NOMO-1 treated with dmso at 0.1 percent for 144 hours (cell line): ENCODE measurements at regions not wholly inside any gene's neighbourhood (a gene's known extent, or its start where the extent isn't known, plus 50 kb on each side); places are given as distances from the start of the nearest gene placed in this dataset.
"Not testable (repeated sequence)": the region's sequence is repeated elsewhere in the genome, so short reads cannot be mapped to it uniquely, and the experiment has no call there.

Experiments
- DNase-seq: peaks from one replicate; lab custom pipeline; 2025; ENCODE audit not compliant: unreplicated experiment; lab: John Stamatoyannopoulos, UW

GRCh38 chr5:91243852-91244251 lies 139.3 kb downstream of the ARRDC3 start:
- no peak for DNase-seq

DNA sequence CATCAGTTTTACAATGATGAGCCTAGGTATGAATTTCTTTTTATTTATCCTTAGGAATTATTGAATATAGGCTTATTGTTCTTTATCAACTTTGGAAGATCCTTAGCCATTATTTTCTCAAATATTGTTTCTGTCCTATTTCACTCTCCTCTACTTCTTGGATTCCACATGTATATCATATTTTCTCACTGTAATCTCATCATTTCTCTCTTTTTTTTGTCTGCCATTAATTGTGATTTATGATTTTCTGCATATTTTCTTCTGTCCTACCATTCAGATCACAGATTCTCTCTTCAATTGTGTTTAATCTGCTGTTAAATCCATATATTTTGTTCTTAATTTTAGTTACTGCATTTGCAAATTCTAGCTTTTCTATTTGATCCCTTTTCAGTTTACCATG lies 139.8 kb downstream of the ARRDC3 start:
- no peak for DNase-seq

DNA sequence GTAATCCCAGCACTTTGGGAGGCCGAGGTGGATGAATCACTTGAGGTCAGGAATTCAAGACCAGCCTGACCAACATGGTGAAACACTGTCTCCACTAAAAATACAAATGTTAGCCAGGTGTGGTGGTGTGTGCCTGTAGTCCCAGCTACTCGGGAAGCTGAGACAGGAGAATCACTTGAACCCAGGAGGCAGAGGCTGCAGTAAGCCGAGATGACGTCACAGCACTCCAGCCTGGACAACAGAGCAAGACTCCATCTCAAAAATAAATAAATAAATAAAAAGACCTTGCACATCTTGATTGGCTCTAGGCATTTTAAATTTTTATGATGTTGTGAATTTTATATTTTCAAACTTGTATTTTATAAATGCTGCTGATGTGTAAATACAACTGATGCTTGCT lies 141.7 kb downstream of the ARRDC3 start:
- not testable (repeated sequence) for DNase-seq

DNA sequence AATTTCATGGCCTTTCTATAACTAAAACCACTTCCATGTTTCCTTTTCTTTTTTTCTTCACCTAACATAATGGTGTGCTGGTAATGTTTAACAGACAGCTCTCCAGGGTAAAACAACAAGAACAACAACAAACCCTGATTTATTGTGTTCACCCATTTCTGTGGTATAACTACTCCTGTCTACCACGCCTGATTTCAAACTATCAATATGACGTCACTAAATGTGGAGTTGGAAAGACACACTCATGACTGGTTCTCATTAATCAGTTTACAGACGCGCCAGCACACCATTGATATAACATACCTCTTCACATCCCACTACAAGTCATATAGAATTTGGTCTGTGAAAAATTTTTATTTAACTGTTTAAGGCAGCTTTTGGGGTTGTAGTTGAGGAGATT lies 142.9 kb downstream of the ARRDC3 start:
- DNase-seq: no peak

DNA sequence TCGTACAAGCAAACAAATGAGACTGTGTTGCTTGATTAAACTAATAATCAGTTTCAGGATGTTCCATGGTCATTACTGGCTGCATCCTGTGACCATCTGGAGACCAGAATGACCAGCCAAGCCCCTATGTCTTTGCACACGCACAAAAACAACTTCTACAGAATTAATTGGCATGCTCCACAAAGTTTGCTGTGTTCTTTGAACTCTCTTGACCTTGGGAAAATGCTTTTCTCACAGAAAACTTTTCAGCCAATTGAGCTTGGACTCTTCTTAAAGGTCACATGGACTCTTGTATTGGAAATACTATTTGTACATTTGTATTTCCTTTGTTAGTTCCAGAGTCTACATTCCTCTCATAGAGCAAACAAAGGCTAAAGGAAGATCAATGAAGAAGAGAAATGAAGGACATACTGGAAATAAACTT lies 147.8 kb downstream of the ARRDC3 start:
- no peak for DNase-seq

- no peak for DNase-seq
Observed at GRCh38 chr5:91232523-91232922, 150.6 kb downstream of the ARRDC3 start.

DNA sequence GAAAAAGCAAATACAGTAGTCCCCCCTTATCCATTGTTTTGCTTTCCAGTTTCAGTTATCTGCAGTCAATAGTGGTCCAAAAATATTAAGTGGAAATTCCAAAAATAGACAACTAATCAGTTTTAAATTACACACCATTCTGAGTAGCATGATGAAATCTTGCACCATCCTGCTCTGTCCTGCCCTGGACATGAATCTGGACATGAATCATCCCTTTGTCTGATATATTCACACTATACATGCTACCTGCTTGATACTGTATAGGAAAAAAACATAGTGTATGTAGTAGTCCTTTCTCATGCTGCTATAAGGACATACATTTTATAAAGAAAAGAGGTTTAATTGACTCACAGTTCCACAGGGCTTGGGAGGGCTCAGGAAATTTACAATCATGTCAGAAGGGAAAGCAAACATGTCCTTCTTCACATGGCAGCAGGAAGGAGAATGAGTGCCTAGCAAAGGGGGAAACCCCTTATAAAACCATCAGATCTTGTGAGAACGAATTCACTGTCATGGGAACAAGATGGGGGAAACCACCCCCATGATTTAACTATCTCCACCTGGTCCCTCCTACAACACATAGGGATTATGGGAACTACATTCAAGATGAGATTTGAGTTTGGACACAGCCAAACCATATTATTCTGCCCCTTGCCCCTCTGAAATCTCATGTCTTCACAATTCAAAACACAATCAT lies 153.9 kb downstream of the ARRDC3 start:
- no peak for DNase-seq

- no peak for DNase-seq
Observed at GRCh38 chr5:91228188-91228587, 154.9 kb downstream of the ARRDC3 start.

GRCh38 chr5:91225848-91226686 lies 157.1 kb downstream of the ARRDC3 start:
- DNase-seq: no peak

- DNase-seq: no peak
Observed at GRCh38 chr5:91224969-91225368, 158.1 kb downstream of the ARRDC3 start.

- no peak for DNase-seq
Observed at GRCh38 chr5:91224456-91224855, 158.7 kb downstream of the ARRDC3 start.

- DNase-seq: no peak
Observed at GRCh38 chr5:91223886-91224285, 159.2 kb downstream of the ARRDC3 start.

DNA sequence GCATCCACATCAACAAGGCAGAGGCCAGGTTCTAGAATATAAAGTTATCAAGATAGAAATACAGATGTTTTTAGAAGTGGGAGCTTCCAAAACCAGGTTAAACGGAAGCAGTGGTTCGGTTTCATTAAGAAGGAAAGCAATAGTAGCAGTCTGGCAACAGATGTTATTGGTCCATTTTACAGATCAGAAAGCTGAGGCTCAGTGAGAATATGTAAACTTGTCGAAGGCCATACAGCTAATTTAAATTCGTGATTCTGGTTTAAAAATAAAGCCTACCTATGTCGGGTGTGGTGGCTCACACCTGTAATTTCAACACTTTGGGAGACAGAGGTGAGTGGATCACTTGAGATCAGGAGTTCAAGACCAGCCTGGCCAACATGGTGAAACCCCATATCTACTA lies 160.6 kb downstream of the ARRDC3 start:
- no peak for DNase-seq

DNA sequence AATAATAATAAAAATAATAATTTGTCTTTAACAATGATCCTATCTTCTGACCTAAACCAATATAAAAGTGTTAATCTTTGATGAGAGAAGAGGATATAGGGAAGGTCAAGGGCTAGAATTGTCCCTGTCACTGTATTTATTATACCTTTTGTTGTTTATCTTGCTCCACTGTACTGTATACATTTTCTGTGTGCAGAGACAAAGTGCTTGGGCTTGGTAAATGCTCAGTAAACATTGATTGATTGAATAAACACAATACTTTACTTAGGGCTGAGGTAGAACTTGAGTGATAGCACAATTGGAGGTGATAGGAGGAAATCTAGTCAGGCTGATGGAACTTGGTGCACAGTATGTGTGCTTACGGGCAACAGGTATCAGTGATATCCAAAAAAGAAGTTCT lies 161.2 kb downstream of the ARRDC3 start:
- no peak for DNase-seq

- DNase-seq: no peak
Observed at GRCh38 chr5:91219803-91220371, 163.2 kb downstream of the ARRDC3 start.

DNA sequence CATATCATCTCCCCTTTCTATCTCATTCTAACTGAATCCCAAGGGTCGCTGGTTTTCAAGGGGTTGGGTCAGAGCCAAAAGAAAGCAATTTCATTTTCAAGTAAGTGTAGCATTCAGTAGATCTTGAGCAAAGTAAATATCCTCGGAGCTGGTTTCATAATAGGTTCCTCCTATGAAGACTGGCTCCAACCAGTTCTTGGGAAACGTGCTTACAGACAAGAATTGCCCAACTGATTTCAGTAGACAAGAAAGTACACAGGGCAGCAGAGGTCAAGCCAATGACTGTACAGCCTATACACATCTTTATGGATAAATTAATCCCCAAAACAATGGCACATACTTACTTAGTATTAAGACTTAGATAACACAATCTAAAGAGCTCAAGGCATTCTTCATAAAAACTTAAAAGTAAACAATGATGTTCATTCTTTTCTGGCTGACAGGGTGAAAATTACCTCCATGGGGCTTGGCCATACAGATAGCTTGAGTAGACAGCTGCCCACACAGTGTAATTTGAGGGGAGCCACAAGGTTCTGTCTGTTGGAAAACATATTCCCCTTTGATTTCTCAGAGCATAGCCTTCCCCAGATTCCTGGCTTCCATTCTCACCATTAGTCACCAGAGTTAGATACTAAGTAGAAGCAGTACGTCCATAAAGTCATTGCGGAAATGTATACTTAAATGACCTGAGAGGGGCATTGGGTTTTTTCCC lies 163.9 kb downstream of the ARRDC3 start:
- peak; percentile 76 for DNase-seq

- DNase-seq: no peak
Observed at GRCh38 chr5:91217859-91218258, 165.3 kb downstream of the ARRDC3 start.

DNA sequence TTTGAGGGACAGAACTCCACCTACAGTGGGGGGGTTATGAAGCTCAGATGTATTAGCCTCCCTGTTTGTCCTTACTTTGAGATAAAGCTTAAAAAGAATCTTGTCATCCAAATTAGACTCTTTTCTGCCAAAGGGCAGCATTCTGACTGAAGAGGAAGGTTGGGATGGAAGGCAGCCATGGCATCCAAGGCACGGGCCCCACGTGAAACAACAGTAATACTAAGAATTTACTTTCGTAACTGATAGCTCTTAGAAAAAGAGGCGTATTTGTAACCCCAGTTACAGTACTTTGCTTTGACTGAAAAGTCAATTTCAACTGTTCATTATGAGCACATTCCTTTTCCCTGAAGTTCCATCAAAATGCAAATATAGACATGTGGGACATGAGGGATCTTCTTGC lies 168.5 kb downstream of the ARRDC3 start:
- no peak for DNase-seq
